Chondrocyte (in vitro differentiated cells): ENCODE measurements at regions not wholly inside any gene's neighbourhood (a gene's known extent, or its start where the extent isn't known, plus 50 kb on each side); places are given as distances from the start of the nearest gene placed in this dataset.

Experiments
- DNase-seq: peaks from one replicate; pipeline ENCODE4 v3.0.0; 2021; ENCODE audit warnings: mixed read lengths, low spot score
- H3K27ac Mint-ChIP-seq: one replicate; pipeline ENCODE4 v1.8.0; 2021; ENCODE audit warnings: mild to moderate bottlenecking, moderate library complexity, mixed read lengths; ENCODE audit not compliant: unreplicated experiment
- H3K27me3 Mint-ChIP-seq: 2 replicates; pipeline ENCODE4 v1.8.0; 2021; ENCODE audit warnings: low read depth, mixed read lengths
- H3K36me3 Mint-ChIP-seq: 2 replicates; pipeline ENCODE4 v1.8.0; 2021; ENCODE audit warnings: low read depth, mixed read lengths
- H3K4me1 Mint-ChIP-seq: 2 replicates; pipeline ENCODE4 v1.8.0; 2021; ENCODE audit warnings: low read depth, mild to moderate bottlenecking, mixed read lengths
- H3K4me3 Mint-ChIP-seq: one replicate; pipeline ENCODE4 v1.8.0; 2021; ENCODE audit warnings: mild to moderate bottlenecking, moderate library complexity, mixed read lengths; ENCODE audit not compliant: unreplicated experiment
- H3K9me3 Mint-ChIP-seq: 2 replicates; pipeline ENCODE4 v1.8.0; 2021; ENCODE audit warnings: low read depth, mixed read lengths
- TF ChIP-seq, protein P1 (sequence below): fragments of 200-600 bp; sonication (generic); IDR thresholded peaks from 2 replicates; pipeline ENCODE4 v1.5.0; 2021; ENCODE audit warnings: antibody characterized with exemption, mild to moderate bottlenecking, moderate library complexity

- no peak overlapping the region for H3K27ac Mint-ChIP-seq
- H3K36me3 Mint-ChIP-seq = no peaks in the 10 kb centered on the region
- no peaks in the 10 kb centered on the region for H3K27me3 Mint-ChIP-seq
- H3K4me1 Mint-ChIP-seq = peaks cover 19% of the 10 kb centered on the region
- TF ChIP-seq, protein P1, sequence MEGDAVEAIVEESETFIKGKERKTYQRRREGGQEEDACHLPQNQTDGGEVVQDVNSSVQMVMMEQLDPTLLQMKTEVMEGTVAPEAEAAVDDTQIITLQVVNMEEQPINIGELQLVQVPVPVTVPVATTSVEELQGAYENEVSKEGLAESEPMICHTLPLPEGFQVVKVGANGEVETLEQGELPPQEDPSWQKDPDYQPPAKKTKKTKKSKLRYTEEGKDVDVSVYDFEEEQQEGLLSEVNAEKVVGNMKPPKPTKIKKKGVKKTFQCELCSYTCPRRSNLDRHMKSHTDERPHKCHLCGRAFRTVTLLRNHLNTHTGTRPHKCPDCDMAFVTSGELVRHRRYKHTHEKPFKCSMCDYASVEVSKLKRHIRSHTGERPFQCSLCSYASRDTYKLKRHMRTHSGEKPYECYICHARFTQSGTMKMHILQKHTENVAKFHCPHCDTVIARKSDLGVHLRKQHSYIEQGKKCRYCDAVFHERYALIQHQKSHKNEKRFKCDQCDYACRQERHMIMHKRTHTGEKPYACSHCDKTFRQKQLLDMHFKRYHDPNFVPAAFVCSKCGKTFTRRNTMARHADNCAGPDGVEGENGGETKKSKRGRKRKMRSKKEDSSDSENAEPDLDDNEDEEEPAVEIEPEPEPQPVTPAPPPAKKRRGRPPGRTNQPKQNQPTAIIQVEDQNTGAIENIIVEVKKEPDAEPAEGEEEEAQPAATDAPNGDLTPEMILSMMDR = no peak
- no peak for DNase-seq
- no peak overlapping the region for H3K4me3 Mint-ChIP-seq
- no peaks in the 10 kb centered on the region for H3K9me3 Mint-ChIP-seq
Measured at GRCh38 chr9:111237447-111237846, 92.6 kb downstream of the OR2K2 start.

DNA sequence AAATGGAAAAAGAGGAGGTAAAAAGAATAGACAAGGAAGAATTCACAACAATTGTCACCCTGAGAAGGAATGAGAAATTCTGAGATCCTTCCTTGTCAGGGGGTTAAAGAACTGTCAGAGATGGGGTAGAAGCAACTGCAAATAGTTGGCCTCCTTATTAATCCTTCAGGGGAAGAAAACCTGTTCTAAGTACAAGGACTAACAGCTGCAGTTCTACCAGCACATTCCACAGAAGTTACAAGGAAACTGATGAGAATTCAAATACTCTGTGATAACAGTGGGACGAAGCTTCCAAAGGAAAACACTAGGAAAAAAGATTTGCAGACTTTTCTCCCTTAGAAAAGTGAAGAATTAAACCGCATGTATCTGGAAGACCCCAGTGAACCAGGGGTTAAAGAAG lies 93.7 kb downstream of the OR2K2 start:
- no peak for DNase-seq
- no peaks in the 10 kb centered on the region for H3K27me3 Mint-ChIP-seq
- TF ChIP-seq, protein P1 = no peak
- no peak overlapping the region for H3K4me3 Mint-ChIP-seq
- H3K27ac Mint-ChIP-seq = no peak overlapping the region
- no peaks in the 10 kb centered on the region for H3K9me3 Mint-ChIP-seq
- no peaks in the 10 kb centered on the region for H3K36me3 Mint-ChIP-seq
- H3K4me1 Mint-ChIP-seq = peaks cover 19% of the 10 kb centered on the region

- Mint-ChIP-seq H3K36me3 (no peaks in the 10 kb centered on the region), H3K9me3 (no peaks in the 10 kb centered on the region), H3K27me3 (no peaks in the 10 kb centered on the region), H3K27ac (no peak overlapping the region), H3K4me3 (no peak overlapping the region), H3K4me1 (peaks cover 19% of the 10 kb centered on the region)
- TF ChIP-seq, protein P1 = no peak
- DNase-seq = no peak
Measured at GRCh38 chr9:111233963-111234362, 96.1 kb downstream of the OR2K2 start.

- Mint-ChIP-seq H3K27ac (no peak overlapping the region), H3K9me3 (no peaks in the 10 kb centered on the region), H3K4me3 (no peak overlapping the region), H3K36me3 (no peaks in the 10 kb centered on the region), H3K27me3 (no peaks in the 10 kb centered on the region), H3K4me1 (peaks cover 19% of the 10 kb centered on the region)
- TF ChIP-seq, protein P1 = no peak
- no peak for DNase-seq
Measured at GRCh38 chr9:111232997-111233790, 96.8 kb downstream of the OR2K2 start.

- DNase-seq = no peak
- H3K36me3 Mint-ChIP-seq = no peaks in the 10 kb centered on the region
- H3K27ac Mint-ChIP-seq = no peak overlapping the region
- TF ChIP-seq, protein P1 = no peak
- no peaks in the 10 kb centered on the region for H3K9me3 Mint-ChIP-seq
- no peaks in the 10 kb centered on the region for H3K27me3 Mint-ChIP-seq
- peaks cover 19% of the 10 kb centered on the region for H3K4me1 Mint-ChIP-seq
- H3K4me3 Mint-ChIP-seq = no peak overlapping the region
Measured at GRCh38 chr9:111231801-111232580, 98.0 kb downstream of the OR2K2 start.
